Activated naive CD4-positive, alpha-beta T cell (primary cell): ENCODE measurements at regions not wholly inside any gene's neighbourhood (a gene's known extent, or its start where the extent isn't known, plus 50 kb on each side); places are given as distances from the start of the nearest gene placed in this dataset.

ENCODE experiments used
- DNase-seq, 4 experiments: peaks; one replicate each; lab custom pipeline; 2025; lab: John Stamatoyannopoulos, UW

GRCh38 chr11:104830508-104830907 lies 67.8 kb downstream of the CASP12 start:
- DNase-seq, result no peak

DNA sequence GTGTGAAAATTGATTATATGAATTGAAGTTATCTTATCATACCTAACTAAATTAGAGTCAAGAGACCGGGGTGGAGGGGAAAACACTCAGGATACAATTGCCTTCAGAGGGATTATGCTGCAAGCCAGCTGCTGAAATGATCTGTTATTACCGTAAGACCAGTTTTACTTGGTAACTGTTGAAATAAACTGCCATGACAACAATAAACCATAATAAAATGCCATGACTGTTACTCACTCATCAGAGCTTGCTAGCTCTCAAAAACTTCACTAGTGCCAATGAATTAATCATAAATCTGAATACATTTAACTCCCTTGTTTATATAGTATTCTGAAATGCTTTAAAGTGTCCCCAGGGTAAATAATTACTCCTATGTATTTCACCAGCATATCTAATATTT lies 68.2 kb downstream of the CASP12 start:
- DNase-seq, result no peak

- no peak for DNase-seq
Measured at GRCh38 chr11:104826772-104827171, 71.5 kb downstream of the CASP12 start.

DNA sequence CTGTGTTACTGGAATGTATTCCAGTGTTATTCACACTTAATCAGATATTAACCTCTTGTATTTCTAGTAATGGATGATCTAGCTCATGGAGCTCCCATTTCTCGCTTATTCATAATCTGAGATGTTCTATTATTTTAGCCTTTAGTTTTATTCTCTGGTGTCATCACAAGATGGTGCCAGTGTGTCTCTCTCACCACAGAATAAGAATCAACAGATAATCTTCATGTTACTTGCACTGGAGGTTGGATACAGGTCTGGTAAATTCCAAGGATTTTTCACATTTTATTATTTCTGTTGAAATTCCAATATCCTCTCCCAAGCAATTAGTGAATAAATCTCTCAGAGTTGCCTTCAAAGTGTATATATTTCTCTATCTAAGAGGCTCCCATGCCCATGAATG lies 74.6 kb downstream of the CASP12 start:
- DNase-seq, result no peak

- DNase-seq, result no peak
Measured at GRCh38 chr11:104820431-104820830, 77.8 kb downstream of the CASP12 start.

DNA sequence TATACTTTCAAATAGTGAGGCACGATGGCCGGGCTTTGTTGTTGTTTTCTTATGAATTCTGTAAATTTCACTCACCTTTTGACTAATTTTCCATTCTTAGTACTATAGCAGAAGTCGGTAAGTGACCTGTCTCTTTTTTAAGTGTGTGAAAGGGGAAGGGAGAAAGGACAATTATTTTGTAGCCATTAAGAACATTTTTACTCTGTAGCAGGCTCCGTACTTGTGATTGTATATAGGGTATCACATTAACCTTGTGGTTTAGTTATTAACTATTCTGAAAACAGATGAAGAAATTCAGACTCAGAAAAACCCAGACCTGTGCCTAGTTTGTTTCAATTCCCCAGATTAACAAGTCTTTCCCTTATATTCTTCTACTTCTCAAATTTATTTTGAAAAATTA lies 78.7 kb downstream of the CASP12 start:
- no peak for DNase-seq

DNA sequence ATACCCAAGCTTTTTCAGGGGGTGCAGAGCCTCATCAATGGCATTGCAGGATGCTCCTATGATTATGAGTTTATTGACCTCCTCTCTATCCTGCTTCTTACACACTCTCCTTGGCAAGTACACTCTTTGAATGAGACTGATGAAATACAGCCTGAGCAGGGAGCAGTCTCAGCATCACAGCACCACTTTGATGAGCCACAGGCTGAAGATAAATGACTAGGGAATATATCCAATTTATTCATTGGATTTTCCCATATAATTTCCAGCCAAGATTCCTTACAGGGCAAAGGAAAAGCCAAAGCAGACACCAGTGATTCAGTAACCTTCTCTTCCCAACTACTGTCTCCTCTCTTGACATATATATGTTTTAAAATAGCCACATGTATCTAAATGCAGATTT lies 79.2 kb downstream of the CASP12 start:
- no peak for DNase-seq

- DNase-seq, result no peak
Measured at GRCh38 chr11:104817973-104818372, 80.3 kb downstream of the CASP12 start.

GRCh38 chr11:104813532-104813931 lies 84.7 kb downstream of the CASP12 start:
- no peak for DNase-seq

DNA sequence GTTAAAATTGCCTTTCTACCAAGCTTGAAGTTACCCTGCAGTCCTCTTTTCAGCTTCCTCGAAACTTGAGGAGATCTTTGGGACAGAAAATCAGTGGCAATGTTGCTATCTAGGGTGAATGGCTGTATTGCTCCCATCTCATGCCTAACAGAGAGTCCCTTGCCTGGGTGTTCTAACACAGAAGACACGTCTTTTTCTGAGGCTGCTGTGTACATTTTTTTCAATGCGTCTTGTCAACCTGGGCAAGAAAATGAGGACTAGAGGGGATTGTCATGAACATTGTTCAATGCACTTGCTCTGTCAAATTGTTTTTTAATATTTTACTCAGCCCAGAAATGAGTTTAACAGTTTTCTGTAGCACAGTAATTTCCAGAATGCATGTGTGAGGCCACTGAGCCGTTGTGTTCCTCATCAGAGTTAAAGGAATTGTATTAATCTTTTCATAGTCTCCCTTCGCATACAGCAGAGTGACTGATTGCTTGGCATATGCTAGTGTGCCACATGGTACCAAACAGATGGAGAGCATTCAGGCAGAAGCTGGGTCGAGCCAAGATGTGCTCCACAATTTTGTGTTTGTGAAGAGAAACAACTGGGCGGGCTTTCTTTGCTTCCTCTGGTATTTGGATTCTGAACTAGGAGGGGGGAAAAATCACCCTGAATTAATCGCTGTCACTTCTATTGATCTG lies 86.0 kb downstream of the CASP12 start:
- no peak for DNase-seq

GRCh38 chr11:104803776-104804175 lies 94.5 kb downstream of the CASP12 start:
- DNase-seq, result no peak

DNA sequence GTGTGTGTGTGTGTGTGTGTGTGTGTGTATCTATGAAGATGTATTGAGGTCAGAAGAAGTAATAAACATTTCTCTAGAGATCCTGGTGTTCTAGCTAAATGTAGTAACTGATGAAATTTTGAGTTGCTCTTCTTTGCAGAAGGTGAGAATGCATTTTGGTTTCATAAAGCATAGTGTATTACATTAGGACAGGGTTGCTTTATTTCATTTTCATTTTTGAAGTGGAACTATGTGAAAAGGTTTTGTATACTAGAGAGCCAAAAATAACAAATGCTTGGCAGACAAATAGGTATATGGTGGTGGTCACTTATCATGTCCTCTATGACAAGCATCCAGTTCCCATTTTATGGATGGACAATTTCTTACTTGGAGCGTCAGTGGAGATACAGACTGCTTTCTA lies 99.0 kb downstream of the CASP12 start:
- no peak for DNase-seq

DNA sequence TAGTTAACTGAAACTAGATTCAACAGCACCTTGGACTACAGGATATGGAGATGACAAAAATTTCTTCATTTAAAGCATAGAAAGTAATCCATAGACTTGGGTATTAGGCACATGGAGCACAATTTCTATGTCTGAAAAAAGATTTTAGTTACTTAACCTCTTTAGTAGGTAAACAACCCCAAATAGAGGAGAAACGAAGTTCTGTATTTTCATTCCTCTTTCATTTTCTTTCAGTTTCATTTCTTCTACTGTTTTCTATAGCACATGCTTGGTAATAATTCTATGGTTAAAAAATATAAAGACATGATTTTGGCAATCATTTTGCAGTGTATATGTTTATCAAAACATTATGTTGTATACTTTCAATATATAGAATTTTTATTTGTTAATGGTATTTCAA lies 99.5 kb downstream of the CASP12 start:
- no peak for DNase-seq

DNA sequence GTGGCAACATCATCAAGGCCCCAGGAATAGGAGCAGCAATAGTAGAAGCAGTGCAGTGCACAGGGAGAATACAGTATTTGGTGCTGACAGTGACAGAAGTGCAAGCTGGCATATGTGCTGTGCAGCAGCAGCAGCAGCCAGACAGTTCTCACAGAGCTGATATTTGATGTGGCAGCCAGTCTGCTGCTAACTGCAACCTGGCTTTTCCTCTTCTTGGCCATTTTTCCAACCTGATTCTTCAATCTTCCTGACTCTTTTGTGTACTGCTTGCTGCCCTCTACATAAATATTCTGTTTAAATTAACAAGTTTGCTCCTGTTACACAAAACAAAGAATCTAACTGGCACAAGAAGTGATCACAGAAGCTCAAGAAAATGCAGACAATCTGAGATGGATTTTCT lies 102.0 kb downstream of the CASP12 start:
- DNase-seq, result no peak

GRCh38 chr11:104795501-104796213 lies 102.6 kb downstream of the CASP12 start:
- DNase-seq, result no peak

GRCh38 chr11:104792861-104793260 lies 105.4 kb downstream of the CASP12 start:
- no peak for DNase-seq

DNA sequence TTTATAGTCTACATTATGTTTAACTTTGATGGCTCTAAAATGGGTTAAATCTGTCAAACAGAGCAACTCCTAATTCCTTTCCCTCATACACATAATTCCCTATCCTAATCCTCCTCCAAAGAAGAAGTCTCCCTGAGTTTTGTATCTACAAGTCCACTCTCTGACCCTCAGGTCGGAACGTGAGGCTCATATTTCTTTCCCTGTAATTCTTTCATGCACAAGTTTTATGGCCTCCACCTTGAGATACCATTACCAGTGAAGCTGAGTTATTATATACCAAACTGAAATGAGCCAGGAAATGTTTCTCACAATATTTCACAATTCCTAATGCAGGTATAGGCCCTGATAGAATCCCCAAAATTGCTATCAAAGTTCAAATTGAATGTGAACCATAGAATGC lies 106.4 kb downstream of the CASP12 start:
- no peak for DNase-seq

DNA sequence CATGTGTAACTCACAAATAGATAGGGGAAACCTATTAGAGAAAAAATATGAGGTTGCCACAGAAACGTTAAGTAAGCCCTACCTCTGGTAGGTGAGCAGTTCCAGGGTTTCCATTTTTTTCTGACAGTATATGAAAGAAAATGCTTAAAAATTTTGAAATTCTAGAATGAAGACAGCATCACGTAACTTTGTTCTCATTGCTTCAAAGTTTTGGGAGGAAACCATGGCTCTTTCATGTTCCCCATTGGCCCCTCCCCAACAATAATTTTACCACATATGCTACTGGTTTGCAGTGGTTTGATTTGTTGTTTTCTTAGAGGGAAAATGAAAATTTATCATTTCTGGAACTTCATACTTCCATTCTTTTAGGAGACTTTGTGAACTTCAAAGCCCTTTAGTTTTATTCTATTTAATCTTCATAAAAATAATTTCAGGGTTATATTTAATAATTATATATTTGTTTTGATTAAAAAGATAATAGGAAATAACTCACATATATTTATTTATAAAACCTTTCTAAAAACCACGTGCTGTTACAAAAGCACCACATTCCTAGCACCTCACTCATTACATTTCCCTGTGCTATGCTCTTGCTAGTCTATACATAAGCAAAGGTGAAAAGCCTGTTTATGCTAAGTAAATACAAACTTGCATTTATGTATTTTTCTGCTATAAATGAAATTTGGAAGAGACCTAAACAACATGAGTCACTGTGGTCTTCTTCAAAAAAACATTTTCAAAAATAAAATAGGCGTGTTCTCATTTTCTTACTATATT lies 113.4 kb downstream of the CASP12 start:
- DNase-seq, result no peak

DNA sequence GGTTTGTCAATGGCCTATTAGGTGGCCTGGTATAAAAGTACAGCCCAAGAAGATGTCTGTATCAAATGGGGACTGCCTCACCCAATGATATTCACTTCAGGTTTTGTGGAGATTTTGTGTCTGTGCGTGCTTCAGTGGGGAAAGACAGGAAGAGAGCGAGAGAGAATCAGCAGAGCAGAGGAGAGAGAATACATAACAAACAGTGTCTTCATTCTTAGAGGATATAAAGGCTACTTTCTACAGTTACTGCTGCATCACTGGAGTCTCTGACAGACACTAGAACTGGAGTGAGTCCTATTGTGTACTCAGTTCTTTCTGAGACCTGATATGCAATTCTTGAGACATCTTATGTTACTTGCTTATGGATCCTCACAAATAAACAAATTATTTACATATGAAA lies 115.0 kb downstream of the CASP12 start:
- DNase-seq, result no peak

GRCh38 chr11:104782377-104782754 lies 115.9 kb downstream of the CASP12 start:
- no peak for DNase-seq

GRCh38 chr11:104781719-104782376 lies 116.4 kb downstream of the CASP12 start:
- no peak for DNase-seq

DNA sequence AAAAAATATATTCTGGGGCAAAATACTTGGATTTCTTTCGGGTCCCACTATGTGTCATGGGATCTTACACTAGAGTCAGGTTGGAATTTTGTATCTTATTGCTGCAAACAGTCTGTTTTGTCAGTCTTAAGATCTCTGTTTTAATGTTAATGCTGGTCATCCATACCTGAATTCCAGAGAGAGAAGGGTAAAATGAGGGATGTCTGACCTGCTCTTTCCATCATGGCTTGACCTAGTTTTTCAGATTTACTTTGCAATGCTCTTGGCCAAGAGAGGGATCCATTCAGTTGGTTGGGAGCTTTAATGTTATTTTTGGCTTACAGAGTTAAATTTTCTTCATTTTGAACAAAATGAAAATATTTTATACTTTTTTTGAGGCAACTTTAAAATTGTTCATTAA lies 117.2 kb downstream of the CASP12 start:
- DNase-seq, result no peak
